HepG2 (cell line): ENCODE measurements at regions not wholly inside any gene's neighbourhood (a gene's known extent, or its start where the extent isn't known, plus 50 kb on each side); places are given as distances from the start of the nearest gene placed in this dataset.

Experiments
- ETV5 ChIP-seq: IDR thresholded peaks from 2 replicates; pipeline ENCODE4 v1.6.1; 2018; ENCODE audit warnings: missing biosample characterization, missing genetic modification reagents, inconsistent platforms, borderline replicate concordance
- FOXO1 ChIP-seq: sonication (generic); formaldehyde crosslinking; IDR thresholded peaks from 2 replicates; pipeline ENCODE4 v1.4.0; 2020; ENCODE audit warnings: missing genetic modification reagents
- HCFC1 ChIP-seq: fragments of 150-350 bp; IDR thresholded peaks from 2 replicates; pipeline ENCODE4 v1.6.1; 2014; ENCODE audit warnings: low read depth, low read length
- HNF4G ChIP-seq, 2 experiments: sonication (generic) in 1 of 2; formaldehyde crosslinking in 1 of 2; IDR thresholded peaks; 2 replicates each; pipeline versions ENCODE4 v1.4.0 to v1.6.1; 2011 to 2020; ENCODE audit warnings: borderline replicate concordance in 2 of 2, low read depth in 2 of 2, mild to moderate bottlenecking in 2 of 2, low read length in 1 of 2, missing genetic modification reagents in 1 of 2, moderate library complexity in 1 of 2
- JUN ChIP-seq: sonication (generic); formaldehyde crosslinking; IDR thresholded peaks from 2 replicates; pipeline ENCODE4 v1.4.0; 2020; ENCODE audit warnings: mild to moderate bottlenecking, missing genetic modification reagents
- KAT2B ChIP-seq: fragments of 150-350 bp; IDR thresholded peaks from 2 replicates; pipeline ENCODE4 v1.6.1; 2014; ENCODE audit warnings: low read depth, low read length, borderline replicate concordance
- TF ChIP-seq, protein P1 (sequence below): sonication (generic); formaldehyde crosslinking; IDR thresholded peaks from 2 replicates; pipeline ENCODE4 v1.5.0; 2020; ENCODE audit warnings: mild to moderate bottlenecking, missing genetic modification reagents, moderate library complexity

DNA sequence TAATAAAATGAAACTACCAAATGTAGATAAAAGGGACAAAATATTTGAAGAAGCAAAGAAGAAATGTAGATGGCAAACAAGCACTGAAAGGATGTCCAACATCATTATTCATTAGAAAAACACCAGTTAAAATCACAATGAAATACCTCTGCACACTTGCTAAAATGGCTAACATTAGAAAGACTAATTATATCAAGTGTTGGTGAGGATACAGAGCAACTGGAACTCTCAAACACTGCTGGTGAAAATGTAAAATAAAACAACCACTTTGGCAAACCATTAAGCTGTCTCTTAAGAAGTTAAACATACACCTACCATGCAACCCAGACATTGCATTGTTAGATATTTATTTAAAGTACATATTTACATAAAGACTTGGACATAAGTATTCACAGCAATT lies 138.6 kb upstream of the FGGY start:
- TF ChIP-seq HCFC1 (no peak), HNF4G (IDR thresholded peaks at IDR 0.05; ENCODE audit: borderline replicate concordance, low read depth, low read length) (no peak), HNF4G (CRISPR knock-in tag; IDR thresholded peaks at IDR 0.05; ENCODE audit: borderline replicate concordance, low read depth) (no peak), KAT2B (no peak), JUN (CRISPR knock-in tag) (no peak), FOXO1 (CRISPR knock-in tag) (no peak), ETV5 (no peak)
- TF ChIP-seq, protein P1, sequence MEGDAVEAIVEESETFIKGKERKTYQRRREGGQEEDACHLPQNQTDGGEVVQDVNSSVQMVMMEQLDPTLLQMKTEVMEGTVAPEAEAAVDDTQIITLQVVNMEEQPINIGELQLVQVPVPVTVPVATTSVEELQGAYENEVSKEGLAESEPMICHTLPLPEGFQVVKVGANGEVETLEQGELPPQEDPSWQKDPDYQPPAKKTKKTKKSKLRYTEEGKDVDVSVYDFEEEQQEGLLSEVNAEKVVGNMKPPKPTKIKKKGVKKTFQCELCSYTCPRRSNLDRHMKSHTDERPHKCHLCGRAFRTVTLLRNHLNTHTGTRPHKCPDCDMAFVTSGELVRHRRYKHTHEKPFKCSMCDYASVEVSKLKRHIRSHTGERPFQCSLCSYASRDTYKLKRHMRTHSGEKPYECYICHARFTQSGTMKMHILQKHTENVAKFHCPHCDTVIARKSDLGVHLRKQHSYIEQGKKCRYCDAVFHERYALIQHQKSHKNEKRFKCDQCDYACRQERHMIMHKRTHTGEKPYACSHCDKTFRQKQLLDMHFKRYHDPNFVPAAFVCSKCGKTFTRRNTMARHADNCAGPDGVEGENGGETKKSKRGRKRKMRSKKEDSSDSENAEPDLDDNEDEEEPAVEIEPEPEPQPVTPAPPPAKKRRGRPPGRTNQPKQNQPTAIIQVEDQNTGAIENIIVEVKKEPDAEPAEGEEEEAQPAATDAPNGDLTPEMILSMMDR (CRISPR knock-in tag) = no peak
